HUES64 (cell line): ENCODE measurements at regions not wholly inside any gene's neighbourhood (a gene's known extent, or its start where the extent isn't known, plus 50 kb on each side); places are given as distances from the start of the nearest gene placed in this dataset.
A peak's percentile ranks its signal among the peaks of the same experiment; 100 is the strongest.

ENCODE experiments used
- H3K27ac ChIP-seq: 2 replicates; pipeline ENCODE4 v1.7.0; 2013; ENCODE audit warnings: low read depth, low read length, inconsistent platforms
- H3K27me3 ChIP-seq: 2 replicates; pipeline ENCODE4 v1.6.1; 2013; ENCODE audit warnings: mild to moderate bottlenecking, low read length; ENCODE audit not compliant: insufficient read depth
- H3K36me3 ChIP-seq: 2 replicates; pipeline ENCODE4 v1.6.1; 2013; ENCODE audit warnings: mild to moderate bottlenecking, low read length; ENCODE audit not compliant: insufficient read depth
- H3K4me1 ChIP-seq: 2 replicates; pipeline ENCODE4 v1.6.1; 2013; ENCODE audit warnings: mild to moderate bottlenecking, low read length, moderate library complexity; ENCODE audit not compliant: insufficient read depth
- H3K4me3 ChIP-seq: 2 replicates; pipeline ENCODE4 v1.5.1; 2013; ENCODE audit warnings: mild to moderate bottlenecking, low read length, moderate library complexity
- H3K9ac ChIP-seq: 2 replicates; pipeline ENCODE4 v1.6.1; 2013; ENCODE audit warnings: mild to moderate bottlenecking, low read depth, low read length
- H3K9me3 ChIP-seq: 2 replicates; pipeline ENCODE4 v1.6.1; 2013; ENCODE audit warnings: low read depth, low read length; ENCODE audit not compliant: insufficient read depth
- WGBS: fragments of 150-250, 120-280 bp; methylation state at CpG from one replicate; pipeline ENCODE4 v1.1.7; 2013; ENCODE audit warnings: missing lambda C conversion rate; 5-methylcytosine and 5-hydroxymethylcytosine counted together

- Histone ChIP-seq H3K27me3 (no peaks in the 10 kb centered on the region), H3K27ac (no peak overlapping the region), H3K4me1 (no peaks in the 10 kb centered on the region), H3K4me3 (no peak overlapping the region), H3K9me3 (no peaks in the 10 kb centered on the region), H3K36me3 (no peaks in the 10 kb centered on the region), H3K9ac (no peak overlapping the region)
- 100% methylated on average over 1 of the region's 1 CpG for WGBS
Measured at GRCh38 chr9:25284365-25284764, 393.9 kb downstream of the TUSC1 start.

- no peaks in the 10 kb centered on the region for H3K27me3 ChIP-seq
- no peaks in the 10 kb centered on the region for H3K4me1 ChIP-seq
- H3K4me3 ChIP-seq: no peak overlapping the region
- no peak overlapping the region for H3K9ac ChIP-seq
- no peak overlapping the region for H3K27ac ChIP-seq
- no peaks in the 10 kb centered on the region for H3K36me3 ChIP-seq
- WGBS: 100% methylated on average over 1 of the region's 1 CpG
- no peaks in the 10 kb centered on the region for H3K9me3 ChIP-seq
Measured at GRCh38 chr9:25282946-25283345, 395.3 kb downstream of the TUSC1 start.

GRCh38 chr9:25261445-25261844 lies 416.8 kb downstream of the TUSC1 start:
- H3K27ac ChIP-seq: no peak overlapping the region
- H3K27me3 ChIP-seq: no peaks in the 10 kb centered on the region
- H3K9me3 ChIP-seq: no peaks in the 10 kb centered on the region
- 90% methylated on average over 3 of the region's 4 CpGs for WGBS
- no peaks in the 10 kb centered on the region for H3K36me3 ChIP-seq
- no peak overlapping the region for H3K9ac ChIP-seq
- H3K4me3 ChIP-seq: no peak overlapping the region
- no peaks in the 10 kb centered on the region for H3K4me1 ChIP-seq

GRCh38 chr9:25260046-25260445 lies 418.2 kb downstream of the TUSC1 start:
- H3K27ac ChIP-seq: no peak overlapping the region
- H3K9me3 ChIP-seq: no peaks in the 10 kb centered on the region
- no CpG with 5 or more reads among the region's 1 CpG for WGBS
- no peak overlapping the region for H3K9ac ChIP-seq
- H3K4me3 ChIP-seq: no peak overlapping the region
- no peaks in the 10 kb centered on the region for H3K27me3 ChIP-seq
- no peaks in the 10 kb centered on the region for H3K4me1 ChIP-seq
- H3K36me3 ChIP-seq: no peaks in the 10 kb centered on the region

GRCh38 chr9:25255216-25255615 lies 423.0 kb downstream of the TUSC1 start:
- Histone ChIP-seq H3K4me3 (no peak overlapping the region), H3K9me3 (no peaks in the 10 kb centered on the region), H3K4me1 (no peaks in the 10 kb centered on the region), H3K27ac (no peak overlapping the region), H3K27me3 (no peaks in the 10 kb centered on the region), H3K36me3 (no peaks in the 10 kb centered on the region), H3K9ac (no peak overlapping the region)
- 97% methylated on average over 5 of the region's 5 CpGs for WGBS

- no peak overlapping the region for H3K27ac ChIP-seq
- H3K4me3 ChIP-seq: no peak overlapping the region
- H3K4me1 ChIP-seq: no peaks in the 10 kb centered on the region
- 78% methylated on average over 2 of the region's 2 CpGs for WGBS
- no peaks in the 10 kb centered on the region for H3K27me3 ChIP-seq
- H3K9me3 ChIP-seq: peaks cover 5% of the 10 kb centered on the region; the same call in 1 of the 2 replicates
- no peaks in the 10 kb centered on the region for H3K36me3 ChIP-seq
- H3K9ac ChIP-seq: no peak overlapping the region
Measured at GRCh38 chr9:25254051-25254450, 424.2 kb downstream of the TUSC1 start.

GRCh38 chr9:25241421-25241820 lies 436.8 kb downstream of the TUSC1 start:
- H3K27ac ChIP-seq: no peak overlapping the region
- no peak overlapping the region for H3K9ac ChIP-seq
- H3K36me3 ChIP-seq: no peaks in the 10 kb centered on the region
- H3K4me3 ChIP-seq: no peak overlapping the region
- no peaks in the 10 kb centered on the region for H3K4me1 ChIP-seq
- 93% methylated on average over 2 of the region's 3 CpGs for WGBS
- no peaks in the 10 kb centered on the region for H3K27me3 ChIP-seq
- H3K9me3 ChIP-seq: 0 out of 2 replicates have a peak, but pooled peaks cover 2% of the 10 kb centered on the region

GRCh38 chr9:25226901-25227686 lies 451.1 kb downstream of the TUSC1 start:
- peaks cover 18% of the 10 kb centered on the region for H3K9me3 ChIP-seq
- H3K36me3 ChIP-seq: 0 out of 2 replicates have a peak, but pooled peaks cover 3% of the 10 kb centered on the region
- no peak overlapping the region for H3K4me3 ChIP-seq
- peak overlapping the region; percentile 72; the same call in 1 of the 2 replicates for H3K27ac ChIP-seq
- H3K9ac ChIP-seq: no peak overlapping the region
- WGBS: 93% methylated on average over 8 of the region's 8 CpGs
- no peaks in the 10 kb centered on the region for H3K4me1 ChIP-seq
- H3K27me3 ChIP-seq: no peaks in the 10 kb centered on the region

GRCh38 chr9:25225938-25226760 lies 452.1 kb downstream of the TUSC1 start:
- peaks cover 18% of the 10 kb centered on the region for H3K9me3 ChIP-seq
- 0 out of 2 replicates have a peak, but pooled peaks cover 3% of the 10 kb centered on the region for H3K36me3 ChIP-seq
- 96% methylated on average over 20 of the region's 20 CpGs for WGBS
- H3K9ac ChIP-seq: no peak overlapping the region
- H3K27me3 ChIP-seq: no peaks in the 10 kb centered on the region
- H3K4me3 ChIP-seq: no peak overlapping the region
- H3K27ac ChIP-seq: peak overlapping the region; percentile 72; the same call in 1 of the 2 replicates
- no peaks in the 10 kb centered on the region for H3K4me1 ChIP-seq

- Histone ChIP-seq H3K4me1 (no peaks in the 10 kb centered on the region), H3K9ac (no peak overlapping the region), H3K9me3 (peaks cover 18% of the 10 kb centered on the region), H3K27ac (no peak overlapping the region), H3K27me3 (no peaks in the 10 kb centered on the region), H3K4me3 (no peak overlapping the region), H3K36me3 (0 out of 2 replicates have a peak, but pooled peaks cover 3% of the 10 kb centered on the region)
- WGBS: 92% methylated on average over 2 of the region's 2 CpGs
Measured at GRCh38 chr9:25224996-25225395, 453.2 kb downstream of the TUSC1 start.

- Histone ChIP-seq H3K9me3 (peaks cover 18% of the 10 kb centered on the region), H3K4me1 (no peaks in the 10 kb centered on the region), H3K36me3 (0 out of 2 replicates have a peak, but pooled peaks cover 3% of the 10 kb centered on the region), H3K27ac (no peak overlapping the region), H3K4me3 (no peak overlapping the region), H3K9ac (no peak overlapping the region), H3K27me3 (no peaks in the 10 kb centered on the region)
- 92% methylated on average over 2 of the region's 2 CpGs for WGBS
Measured at GRCh38 chr9:25224309-25224708, 453.9 kb downstream of the TUSC1 start.
